Urothelium cell line (cell line): ENCODE measurements at regions not wholly inside any gene's neighbourhood (a gene's known extent, or its start where the extent isn't known, plus 50 kb on each side); places are given as distances from the start of the nearest gene placed in this dataset.

Experiments
- DNase-seq: peaks from one replicate; pipeline ENCODE4 v3.0.0; 2011; ENCODE audit warnings: low spot score, mixed read lengths
- FAIRE-seq: peaks from 2 replicates; lab custom pipeline; 2011; peaks lifted over from hg19 to GRCh38; lab: Jason Lieb, UNC

DNA sequence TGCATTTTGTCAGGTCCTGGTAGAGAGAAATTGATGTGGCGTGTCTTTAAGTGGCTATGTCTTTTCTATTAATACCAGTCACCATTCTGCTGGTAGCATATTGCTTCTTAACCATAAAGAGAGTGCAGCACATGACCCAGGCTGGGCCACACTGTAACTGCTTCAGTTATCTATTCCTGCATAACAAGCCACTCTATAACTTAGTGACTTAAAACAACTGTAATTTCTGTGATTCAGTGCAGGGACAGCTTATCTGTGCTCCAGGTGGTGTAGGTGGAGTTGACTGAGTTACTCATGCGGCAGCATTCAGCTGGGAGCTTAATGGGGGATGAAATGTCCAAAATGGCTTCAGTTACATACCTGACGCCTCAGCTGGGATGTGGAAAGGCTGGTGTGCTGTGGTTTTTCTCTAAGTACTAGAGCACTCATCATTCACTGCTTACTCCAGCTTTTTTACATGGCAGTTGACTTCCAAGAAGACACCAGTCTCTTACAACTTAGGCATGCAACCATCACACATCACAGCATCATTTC, 742.4 kb downstream of the SATB2 start:
- no peak for DNase-seq

DNA sequence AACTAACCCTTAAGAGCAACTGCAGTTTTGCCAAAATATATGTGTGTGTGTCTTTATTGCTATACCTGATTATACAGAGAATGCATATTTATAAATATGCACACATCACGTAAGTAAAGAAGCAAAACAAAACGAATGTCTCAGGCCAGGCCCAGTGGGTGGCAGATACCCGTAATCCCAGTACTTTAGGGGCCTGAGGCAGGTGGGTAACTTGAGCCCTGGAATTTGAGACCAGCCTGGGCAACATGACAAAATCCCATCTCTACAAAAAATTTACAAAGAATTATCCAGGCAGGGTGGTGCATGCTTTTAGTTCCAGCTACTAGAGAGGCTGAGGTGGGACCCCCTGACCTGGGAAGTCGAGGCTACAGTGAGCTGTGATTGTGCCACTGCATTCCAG, 745.3 kb downstream of the SATB2 start:
- no peak for FAIRE-seq
- no peak for DNase-seq

More for the DNA sequence above, 742.4 kb downstream of the SATB2 start:
- no peak for FAIRE-seq

DNA sequence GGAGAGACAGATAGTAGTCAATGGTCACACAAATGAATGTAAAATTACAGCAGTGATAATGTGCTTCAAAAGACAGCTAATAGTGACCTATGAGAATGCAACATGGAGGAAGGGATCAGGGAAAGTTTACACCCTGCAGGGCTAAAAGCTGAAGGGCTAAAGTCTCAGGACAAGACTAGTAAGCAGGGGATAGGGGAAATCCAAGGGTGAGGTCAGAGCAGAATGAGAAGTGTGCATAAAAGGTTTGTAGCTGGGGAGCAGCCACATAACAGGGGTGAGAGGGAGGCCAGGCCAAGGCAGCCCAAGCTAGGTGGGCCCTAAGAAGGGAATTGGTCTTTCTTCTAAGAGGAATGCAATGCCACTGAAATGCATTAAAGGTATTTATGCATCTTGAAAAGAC, 746.3 kb downstream of the SATB2 start:
- FAIRE-seq (no peak), DNase-seq (no peak)

DNA sequence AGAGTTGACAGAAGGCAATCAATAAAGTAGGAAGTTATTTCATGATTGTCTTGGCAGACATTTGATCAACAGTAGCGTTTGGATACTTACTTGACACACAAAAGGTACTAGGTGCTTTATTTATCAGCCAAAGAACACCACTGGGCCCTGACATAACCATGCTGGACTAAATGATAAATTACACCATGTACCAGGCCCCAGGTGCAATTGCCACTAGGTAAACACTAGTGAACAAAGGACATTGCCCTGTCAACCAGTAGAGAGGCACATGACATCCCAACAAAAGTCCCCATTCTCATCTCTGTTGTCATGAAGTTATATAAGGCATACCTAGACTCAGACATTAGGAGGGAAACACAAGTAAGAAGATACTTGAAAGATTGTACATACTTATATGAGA, 747.2 kb downstream of the SATB2 start:
- no peak for FAIRE-seq
- DNase-seq = no peak

DNA sequence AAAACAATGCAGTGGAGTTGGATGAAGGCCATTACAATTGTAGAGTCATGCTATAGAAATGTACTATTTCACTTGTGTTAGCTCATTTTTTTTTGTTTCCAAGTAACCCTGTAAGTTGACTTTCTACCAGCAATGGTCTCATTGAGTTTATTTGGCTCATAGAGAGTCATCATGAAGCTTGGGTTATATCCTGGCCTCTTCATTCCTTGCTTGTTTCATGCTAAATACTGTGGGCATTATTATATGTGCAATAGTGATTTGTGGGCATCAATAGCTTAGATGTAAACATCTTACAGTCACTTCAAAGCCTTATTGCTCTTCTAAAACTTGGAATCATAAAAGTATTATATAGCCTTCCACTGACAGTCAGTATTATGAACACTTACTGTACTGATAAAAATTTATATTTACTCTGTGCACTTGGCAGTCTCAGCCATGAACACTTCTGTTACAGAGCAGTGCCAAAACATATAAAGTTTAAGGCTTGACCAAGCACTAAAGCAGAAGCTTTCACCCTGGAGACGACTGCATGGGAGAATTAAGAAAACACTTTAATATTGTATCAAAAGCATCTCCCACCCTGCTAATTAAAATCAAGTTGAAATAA, 751.2 kb downstream of the SATB2 start:
- DNase-seq (no peak), FAIRE-seq (no peak)

DNA sequence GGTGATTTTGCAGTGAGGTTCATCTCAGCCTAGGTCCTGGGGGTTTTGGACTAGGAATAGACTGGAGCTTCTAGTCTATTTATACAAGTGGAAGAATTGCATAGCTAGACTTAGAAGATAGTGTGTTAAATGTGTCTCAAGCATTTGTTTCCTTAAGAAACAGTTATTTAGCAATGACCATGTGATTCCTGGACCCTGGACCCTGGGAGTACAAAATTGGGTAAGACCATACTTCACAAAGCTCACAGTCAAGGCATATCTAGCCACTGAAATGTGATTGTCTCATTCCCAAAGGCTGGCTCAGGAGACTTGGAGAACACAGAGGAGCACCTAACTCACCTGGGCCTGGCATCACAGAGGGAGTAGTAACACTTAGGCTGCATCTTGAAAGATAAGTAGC, 754.5 kb downstream of the SATB2 start:
- DNase-seq (no peak), FAIRE-seq (no peak)

DNA sequence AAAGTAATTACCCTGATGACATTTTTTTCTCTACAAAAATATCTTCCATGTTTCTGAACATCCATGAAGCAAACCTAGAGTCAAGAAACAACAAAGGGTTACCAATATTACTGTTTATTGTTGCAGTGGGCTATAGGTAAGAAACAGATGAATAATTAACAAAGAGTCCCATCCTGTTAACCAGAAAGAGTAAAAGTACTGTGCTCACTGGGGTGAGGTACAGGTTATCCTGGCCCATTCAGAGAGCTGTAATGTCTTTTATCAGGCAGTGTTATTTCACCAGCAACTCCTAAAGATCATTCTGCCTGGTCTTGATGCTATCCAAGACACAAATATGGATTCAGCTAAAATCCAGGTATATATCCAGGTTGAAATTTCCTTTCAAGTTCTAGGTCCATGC, 754.9 kb downstream of the SATB2 start:
- DNase-seq = no peak
- no peak for FAIRE-seq

DNA sequence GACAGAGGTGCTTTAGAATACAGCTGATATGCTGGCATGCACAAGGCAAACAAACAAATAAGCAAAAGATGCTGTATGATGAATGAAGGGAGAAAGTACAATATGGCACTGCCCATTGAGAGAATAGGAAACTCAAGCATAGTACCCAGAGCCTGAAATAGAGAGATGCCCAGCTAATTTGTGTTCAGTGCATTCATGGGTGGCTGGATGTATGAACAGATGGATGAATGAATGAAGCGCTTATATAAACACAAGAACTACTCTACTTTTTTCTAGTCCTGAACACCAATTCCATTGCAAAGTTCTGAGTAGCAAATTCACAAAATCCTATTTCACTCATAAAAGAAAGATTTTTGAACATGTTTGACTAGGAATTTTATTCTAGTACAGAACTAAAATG, 756.3 kb downstream of the SATB2 start:
- no peak for FAIRE-seq

DNA sequence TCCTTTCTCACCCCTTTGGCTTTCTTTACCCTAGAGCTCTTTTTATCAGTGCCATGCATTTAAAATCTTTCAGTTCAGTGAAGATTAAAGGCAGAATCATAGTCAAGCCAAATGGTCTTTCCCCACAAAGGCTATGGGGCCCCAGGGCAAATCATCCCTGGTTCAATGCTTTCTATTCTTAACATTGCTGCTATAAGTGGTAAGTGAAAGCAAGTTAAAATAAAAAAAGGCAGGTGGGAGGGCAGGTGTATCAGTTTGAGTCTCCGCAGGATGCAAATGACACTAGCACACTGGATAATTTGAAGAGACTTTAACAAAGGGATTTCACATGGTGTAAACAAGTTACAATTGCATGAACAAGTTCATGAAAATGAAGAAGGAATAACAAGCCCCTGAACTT, 757.4 kb downstream of the SATB2 start:
- no peak for FAIRE-seq

More for the DNA sequence above, 756.3 kb downstream of the SATB2 start:
- DNase-seq = no peak

DNA sequence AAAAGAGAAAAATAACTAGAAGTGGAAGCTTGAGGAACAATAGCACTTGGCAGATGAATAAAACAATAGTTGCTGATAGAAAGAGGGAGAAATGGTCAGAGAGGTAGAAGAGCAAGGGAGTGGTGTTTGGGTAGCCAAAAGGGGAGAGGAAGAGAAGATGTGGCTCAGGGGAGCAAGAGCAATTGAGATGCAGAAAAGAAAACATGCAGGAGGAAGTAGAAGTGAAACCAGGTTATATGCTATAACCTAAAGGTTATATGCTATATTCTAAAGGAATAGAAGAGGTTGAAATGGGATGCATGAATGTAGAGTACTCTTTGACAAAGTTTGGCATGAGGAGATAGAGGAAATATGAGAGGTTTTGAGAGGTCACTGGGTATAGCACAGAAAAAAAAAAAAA, 759.5 kb downstream of the SATB2 start:
- FAIRE-seq (no peak), DNase-seq (no peak)

More for the DNA sequence above, 757.4 kb downstream of the SATB2 start:
- no peak for DNase-seq

DNA sequence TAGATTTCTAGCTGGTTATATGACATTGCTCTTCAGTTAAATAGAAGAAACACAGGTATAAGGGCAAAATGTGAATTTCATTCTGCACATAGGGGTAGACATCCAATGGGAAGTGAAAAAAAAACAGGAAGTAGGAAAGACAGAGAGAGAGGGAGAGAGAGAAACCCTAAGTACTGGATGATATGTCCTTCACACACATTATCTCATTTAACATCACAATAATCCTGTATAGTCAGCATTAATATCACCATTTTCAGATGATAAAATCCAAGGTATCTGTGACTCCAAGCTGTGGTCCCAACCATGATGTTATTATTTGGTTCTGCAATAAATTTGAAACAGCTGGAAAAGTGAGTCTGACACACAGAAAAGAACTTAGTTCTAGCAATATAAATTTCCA, 759.9 kb downstream of the SATB2 start:
- FAIRE-seq (no peak), DNase-seq (no peak)

DNA sequence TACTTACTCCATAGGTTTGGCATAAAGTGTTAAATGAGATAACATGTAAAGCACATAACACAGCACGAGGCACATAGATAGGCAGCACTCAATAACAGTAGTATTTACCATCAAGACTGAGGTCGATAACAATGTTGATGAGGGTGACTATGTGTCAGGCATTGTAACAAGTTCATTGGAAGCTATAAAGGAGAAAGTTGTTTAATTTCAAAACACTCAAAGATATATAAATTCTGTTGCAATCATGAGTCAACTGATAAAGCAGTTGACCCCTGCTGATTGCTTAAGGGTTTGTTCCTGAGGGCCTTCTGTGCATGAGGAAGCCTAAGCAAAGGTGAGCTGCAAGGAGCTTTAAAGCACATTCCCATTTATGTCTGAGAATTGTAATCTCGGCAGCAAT, 760.5 kb downstream of the SATB2 start:
- FAIRE-seq = no peak
- no peak for DNase-seq

DNA sequence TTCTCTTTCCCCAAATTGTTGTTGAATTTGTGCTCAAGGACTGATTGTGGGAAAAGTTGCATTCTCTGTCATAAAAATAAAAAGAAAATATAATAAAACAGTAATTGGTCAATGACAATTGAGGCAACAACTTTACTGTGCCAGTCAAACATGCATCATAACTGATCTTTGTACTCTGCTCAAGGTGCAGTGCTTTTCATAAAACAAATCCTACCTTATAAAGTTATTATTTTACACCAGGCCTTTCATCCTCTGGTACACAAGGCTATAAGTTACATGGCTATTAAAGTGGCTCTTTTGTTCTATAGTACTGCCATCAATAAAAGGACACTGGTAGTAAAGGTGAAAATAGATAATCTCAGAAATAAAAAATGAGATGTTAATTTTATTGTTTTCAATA, 761.9 kb downstream of the SATB2 start:
- no peak for FAIRE-seq
- DNase-seq = no peak

DNA sequence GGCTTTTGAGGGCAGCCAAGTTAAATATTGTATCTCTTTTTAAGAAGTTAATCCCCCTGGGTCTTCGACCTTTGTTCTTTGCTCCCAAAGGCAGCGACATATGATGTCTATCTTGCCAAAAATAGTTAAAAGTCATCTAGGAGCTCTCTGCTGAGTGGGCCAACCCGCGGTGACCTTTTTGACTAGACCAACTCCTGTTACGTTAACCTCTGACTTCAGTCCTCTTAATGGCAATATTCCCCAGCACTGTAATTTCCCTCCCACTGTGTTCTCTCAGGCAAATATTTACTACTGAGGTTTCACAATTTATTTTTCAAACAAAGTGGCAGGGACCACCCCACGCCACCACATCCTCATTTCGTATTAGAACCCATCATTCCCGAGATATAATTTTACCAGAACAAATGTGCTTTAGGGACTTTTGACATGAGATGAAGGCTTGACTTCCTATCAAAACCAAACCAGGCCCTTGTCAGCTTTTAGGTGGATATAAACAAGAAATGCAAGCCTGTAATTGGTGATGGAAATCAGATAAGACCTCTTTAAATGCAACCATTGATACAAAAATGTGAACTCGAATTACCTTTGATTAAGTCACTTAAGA, 764.7 kb downstream of the SATB2 start:
- DNase-seq (no peak), FAIRE-seq (no peak)

DNA sequence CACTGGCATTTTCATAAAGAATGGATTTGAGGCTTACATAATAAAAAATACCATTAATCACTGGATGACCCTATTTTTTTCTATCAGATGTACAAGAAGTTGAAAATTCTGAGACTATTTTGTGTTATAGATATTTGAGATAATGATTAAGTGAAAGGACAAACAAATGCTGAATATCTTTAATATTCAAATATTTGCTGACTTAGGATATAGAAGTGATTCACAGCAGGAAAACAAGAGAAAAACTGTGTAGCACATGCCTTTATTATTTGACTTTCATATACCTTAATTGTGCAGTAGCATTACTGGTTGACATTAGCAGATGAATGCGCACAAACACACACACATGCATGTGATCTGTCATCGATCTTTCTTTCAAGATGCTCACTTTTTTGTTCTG, 766.5 kb downstream of the SATB2 start:
- DNase-seq = no peak
- FAIRE-seq = no peak

DNA sequence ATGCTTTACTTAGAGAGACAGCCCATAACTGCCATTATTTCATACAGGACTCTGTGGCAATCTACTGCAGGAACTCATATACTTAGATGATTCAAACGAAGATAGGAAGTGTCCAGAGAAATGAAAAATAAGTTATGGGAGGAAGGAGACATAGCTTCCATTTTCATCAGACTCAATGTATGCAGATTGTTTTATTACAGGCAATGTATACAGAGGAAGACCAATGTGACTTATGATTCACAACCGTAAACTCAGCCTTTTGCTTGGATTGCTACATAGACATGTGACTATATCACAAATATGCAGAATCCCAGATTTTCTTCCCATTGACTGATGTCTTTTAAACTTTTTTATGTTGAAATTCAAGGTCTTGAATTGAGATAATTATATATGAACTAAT, 793.4 kb downstream of the SATB2 start:
- DNase-seq (no peak), FAIRE-seq (no peak)

DNA sequence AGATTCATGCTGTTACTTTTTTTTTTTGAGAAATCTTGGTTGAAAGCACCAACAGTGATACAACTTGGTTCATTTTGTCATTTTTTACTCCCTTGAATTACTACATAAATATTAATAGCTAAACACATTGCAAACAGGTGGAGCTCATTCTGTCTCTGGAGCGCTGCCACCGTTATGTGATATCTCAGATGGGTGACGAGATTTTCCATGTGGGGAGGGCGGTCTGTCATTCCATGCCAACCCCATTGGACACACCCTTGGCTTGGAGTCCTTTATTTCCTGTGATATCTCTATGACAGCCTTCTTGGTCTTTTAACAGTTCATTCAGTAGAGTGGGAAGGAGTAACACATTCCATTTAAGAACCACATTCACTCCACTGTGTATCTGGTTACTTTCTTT, 794.8 kb downstream of the SATB2 start:
- DNase-seq (no peak), FAIRE-seq (no peak)

DNA sequence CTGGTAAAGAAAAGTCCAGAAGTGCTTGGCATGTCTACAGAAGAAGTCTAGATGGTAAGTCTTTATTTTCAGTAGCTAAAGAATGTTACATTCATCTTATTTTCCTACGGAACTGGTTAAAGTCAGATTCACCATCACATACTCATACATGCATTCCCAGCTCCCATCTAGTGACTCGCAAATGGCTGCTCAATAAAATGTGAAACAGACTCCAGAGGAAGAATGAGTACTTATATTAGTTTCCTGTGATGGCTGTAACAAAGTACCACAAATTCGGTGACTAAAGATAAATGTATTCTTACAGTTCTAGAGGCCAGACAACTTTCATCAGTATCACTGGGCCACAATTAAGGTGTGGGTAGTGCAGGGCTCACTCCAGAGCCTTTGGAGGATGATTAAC, 797.2 kb downstream of the SATB2 start:
- no peak for FAIRE-seq
- no peak for DNase-seq

DNA sequence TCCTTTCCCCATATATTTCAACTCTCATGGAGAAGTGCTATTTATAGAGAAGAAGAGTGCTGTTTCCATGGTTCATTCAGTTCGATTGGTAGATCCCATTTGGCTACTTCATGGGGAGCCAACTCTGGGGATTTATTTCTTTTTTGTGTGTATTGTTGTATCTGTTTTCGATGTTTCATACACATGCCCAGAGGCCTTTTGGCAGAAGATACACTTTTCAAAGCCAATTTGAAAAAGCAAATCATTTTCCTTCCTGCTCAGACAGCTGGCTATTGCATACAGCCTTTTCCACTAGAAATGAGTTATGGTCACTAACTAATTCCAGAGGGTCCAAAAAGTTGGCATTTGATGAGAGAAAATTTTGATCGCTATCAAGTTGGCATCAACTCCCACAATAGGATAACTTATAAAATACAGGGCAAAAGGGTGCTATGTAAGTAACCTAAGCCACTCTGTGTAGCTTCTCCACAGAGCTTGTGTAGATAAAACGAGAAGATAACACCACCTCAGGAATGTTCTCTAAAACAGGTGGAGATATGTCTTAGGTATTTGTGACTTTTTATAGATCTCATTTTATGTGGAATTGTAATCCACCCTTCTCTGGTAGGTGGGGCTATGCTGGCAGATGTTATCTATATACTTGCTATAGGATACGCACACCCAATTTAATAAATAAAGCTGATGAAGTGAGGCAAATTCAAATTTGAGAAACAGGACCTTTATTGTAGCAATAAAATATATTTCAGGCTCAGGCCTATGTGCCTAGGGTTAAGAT, 798.5 kb downstream of the SATB2 start:
- FAIRE-seq (no peak), DNase-seq (no peak)

DNA sequence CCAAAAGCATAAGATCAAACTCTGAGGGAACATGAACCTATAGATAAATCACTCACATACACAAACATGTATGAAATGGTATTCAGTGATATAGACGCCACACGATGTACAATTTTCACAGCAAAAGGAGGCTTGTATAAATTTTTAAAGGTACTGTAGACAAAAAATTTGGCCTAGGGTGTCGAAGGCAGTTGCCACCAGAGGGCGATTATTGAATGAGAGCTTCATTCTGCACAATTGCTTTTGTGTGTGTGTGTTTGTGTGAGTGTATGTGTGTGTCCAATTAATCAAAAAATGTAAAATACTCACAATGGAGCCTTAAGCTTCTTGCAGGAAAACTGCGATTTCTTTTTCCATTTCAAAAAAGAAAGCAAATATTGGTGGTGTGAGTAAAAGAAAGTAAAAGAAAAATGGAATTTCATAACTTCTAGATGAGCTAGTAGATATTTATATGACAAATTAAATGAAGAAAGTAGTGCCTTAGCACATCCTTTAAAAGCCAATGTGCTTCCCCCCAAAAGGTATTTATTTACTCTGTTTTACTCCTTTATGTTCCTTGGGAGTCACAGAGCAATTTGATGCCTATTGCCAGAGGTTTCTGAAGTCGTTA, 800.1 kb downstream of the SATB2 start:
- DNase-seq (peak; percentile 9), FAIRE-seq (no peak)

DNA sequence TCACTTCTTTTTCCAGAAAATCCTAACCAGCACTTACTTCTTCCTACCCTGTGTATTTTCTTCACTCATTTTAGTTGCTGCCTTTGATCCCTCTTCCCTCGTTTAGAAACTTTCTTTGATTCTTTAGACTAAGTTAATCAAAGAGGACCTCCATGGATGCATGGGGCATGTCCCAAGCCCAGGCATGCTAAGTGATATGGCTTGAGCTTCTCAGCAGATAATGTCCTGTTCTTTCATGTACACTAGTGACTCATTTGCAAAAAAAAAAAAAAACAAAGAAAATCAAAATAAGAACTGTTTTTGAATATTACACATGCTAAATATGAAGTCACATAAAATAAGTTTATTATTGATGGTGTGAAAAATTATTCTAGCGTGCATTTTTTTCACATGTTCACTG, 800.9 kb downstream of the SATB2 start:
- no peak for FAIRE-seq
- no peak for DNase-seq

DNA sequence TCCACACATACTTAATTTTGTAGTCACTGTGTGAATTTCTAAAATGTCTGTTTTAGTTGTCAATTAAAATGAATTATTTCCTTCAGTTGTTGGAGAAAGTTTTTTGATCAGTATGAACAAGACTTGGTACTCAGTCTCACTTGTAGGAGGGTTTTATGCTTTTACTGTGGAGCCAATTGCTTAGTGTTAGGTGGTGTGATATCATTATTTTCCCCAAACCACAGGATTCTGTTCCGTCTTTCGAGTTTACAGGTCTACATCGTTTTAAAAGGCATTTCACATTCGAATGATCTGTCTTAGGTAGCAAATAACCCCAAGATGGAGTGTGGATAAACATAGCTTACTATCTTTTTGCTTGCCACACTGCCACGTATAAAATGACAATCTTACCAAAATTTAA, 803.1 kb downstream of the SATB2 start:
- DNase-seq (no peak), FAIRE-seq (no peak)
